Duodenal mucosa (tissue), 2 donors: ENCODE measurements at regions not wholly inside any gene's neighbourhood (a gene's known extent, or its start where the extent isn't known, plus 50 kb on each side); places are given as distances from the start of the nearest gene placed in this dataset.

Experiments used
- H3K27ac ChIP-seq: one replicate; pipeline ENCODE4 v1.7.0; 2013; ENCODE audit warnings: low read depth, low read length
- H3K27me3 ChIP-seq, 2 donors: one replicate each; pipeline ENCODE4 v1.7.0; 2013; ENCODE audit warnings: low read length in 2 of 2, control low read depth in 1 of 2; ENCODE audit not compliant: insufficient read depth in 2 of 2, control insufficient read depth in 1 of 2
- H3K36me3 ChIP-seq, 2 donors: one replicate each; pipeline ENCODE4 v1.7.0; 2013; ENCODE audit warnings: low read length in 2 of 2, control low read depth in 1 of 2; ENCODE audit not compliant: insufficient read depth in 2 of 2, control insufficient read depth in 1 of 2
- H3K4me1 ChIP-seq, 2 donors: one replicate each; pipeline ENCODE4 v1.7.0; 2013; ENCODE audit warnings: low read length in 2 of 2, control low read depth in 1 of 2; ENCODE audit not compliant: insufficient read depth in 2 of 2, control insufficient read depth in 1 of 2
- H3K4me3 ChIP-seq, 2 donors: one replicate each; pipeline ENCODE4 v1.7.0; 2013; ENCODE audit warnings: low read length in 2 of 2, low read depth in 1 of 2
- H3K9ac ChIP-seq, 2 donors: one replicate each; pipeline ENCODE4 v1.7.0; 2013; ENCODE audit warnings: low read length in 2 of 2, low read depth in 1 of 2
- H3K9me3 ChIP-seq, 2 donors: one replicate each; pipeline ENCODE4 v1.7.0; 2013; ENCODE audit warnings: low read length in 2 of 2, control low read depth in 1 of 2; ENCODE audit not compliant: control insufficient read depth in 1 of 2

DNA sequence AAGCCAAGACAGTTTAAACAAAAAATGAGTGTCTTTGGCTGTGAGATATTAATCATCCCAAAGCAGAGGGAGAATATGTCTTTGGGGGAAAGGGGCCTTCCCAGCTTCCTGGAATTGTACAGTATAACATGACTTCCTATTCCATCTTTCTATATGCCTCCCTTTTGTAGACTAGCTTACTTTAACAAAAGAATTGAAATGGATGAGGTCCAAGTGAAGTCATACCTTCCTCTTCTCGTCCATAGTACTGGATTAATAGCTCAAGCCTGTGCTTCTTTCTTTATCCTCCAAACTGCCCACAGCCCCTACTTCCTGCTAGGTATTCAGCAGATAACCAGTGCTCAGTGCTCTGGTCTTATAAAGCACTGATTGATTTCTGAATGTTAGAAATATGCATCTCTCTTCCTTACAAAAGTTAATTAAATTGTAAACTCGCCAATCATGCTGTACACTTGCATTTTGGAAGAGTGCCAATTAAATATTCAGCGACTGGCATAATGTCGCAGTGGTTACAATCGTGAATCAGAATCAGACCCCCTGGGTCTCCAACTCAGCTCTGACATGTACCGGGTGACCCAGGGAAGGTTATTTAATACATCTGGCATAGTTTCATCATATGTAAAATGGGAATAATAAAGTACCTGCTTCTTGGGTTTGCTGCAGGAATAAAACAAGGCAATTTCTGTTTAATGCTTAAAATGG lies 325.1 kb downstream of the RND3 start:
- Histone ChIP-seq H3K27me3 (no peaks in the 10 kb centered on the region), H3K4me1 (no peaks in the 10 kb centered on the region), H3K4me3 (no peak overlapping the region), H3K9ac (no peak overlapping the region), H3K9me3 (no peaks in the 10 kb centered on the region), H3K36me3 (no peaks in the 10 kb centered on the region), H3K27ac (no peak overlapping the region)

DNA sequence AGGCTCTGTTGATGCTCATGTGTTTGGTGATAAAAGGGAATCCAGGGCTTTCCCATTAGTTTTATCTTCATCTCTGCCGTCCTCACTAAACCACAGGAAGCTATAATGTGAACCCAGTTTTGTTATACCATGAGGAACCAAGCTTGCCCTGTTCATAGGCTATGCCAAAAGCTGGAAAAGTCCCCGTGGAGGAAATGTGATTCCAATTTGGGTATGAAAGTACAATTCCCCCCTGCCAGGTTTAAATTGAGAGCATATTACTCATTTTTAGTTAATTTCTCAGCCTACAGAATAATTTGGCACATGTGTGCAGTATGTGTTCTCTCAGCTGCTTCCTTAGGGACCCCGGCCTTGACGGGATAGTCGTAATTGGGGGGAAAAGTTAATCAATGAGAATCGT lies 327.4 kb downstream of the RND3 start:
- Histone ChIP-seq H3K36me3 (no peaks in the 10 kb centered on the region), H3K9ac (no peak overlapping the region), H3K27ac (no peak overlapping the region), H3K4me1 (no peaks in the 10 kb centered on the region), H3K4me3 (no peak overlapping the region), H3K27me3 (no peaks in the 10 kb centered on the region), H3K9me3 (no peaks in the 10 kb centered on the region)

- H3K4me3 ChIP-seq: no peak overlapping the region
- no peaks in the 10 kb centered on the region for H3K36me3 ChIP-seq
Observed at GRCh38 chr2:150159300-150159699, 328.2 kb downstream of the RND3 start.

DNA sequence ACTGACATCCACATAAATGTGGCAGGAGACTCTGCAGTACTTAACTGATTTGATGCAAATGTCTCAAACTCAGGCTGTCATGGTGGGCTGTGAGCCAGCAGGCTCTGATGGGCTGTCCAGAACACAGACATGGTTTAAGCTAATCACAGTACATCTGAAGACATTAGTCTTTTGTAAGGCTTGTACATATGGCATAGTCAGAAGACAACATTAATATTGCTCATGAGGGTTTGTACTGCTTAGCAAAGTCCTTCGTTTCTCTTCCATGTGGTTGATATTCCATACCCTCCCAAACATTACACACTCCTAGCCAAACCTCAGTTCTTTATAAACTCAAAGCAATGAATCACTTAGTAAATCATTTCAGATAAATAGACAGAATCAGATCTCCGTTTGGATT lies 330.6 kb downstream of the RND3 start:
- no peak overlapping the region for H3K9ac ChIP-seq
- no peaks in the 10 kb centered on the region for H3K9me3 ChIP-seq
- no peaks in the 10 kb centered on the region for H3K27me3 ChIP-seq
- H3K4me3 ChIP-seq: no peak overlapping the region
- no peaks in the 10 kb centered on the region for H3K36me3 ChIP-seq
- peaks cover 0 to 3% of the 10 kb centered on the region in 2 donors for H3K4me1 ChIP-seq
- no peak overlapping the region for H3K27ac ChIP-seq

More at GRCh38 chr2:150159300-150159699, 328.2 kb downstream of the RND3 start:
- no peaks in the 10 kb centered on the region for H3K9me3 ChIP-seq
- peaks cover 0 to under 1% of the 10 kb centered on the region in 2 donors for H3K4me1 ChIP-seq
- H3K9ac ChIP-seq: no peak overlapping the region
- no peaks in the 10 kb centered on the region for H3K27me3 ChIP-seq
- no peak overlapping the region for H3K27ac ChIP-seq

GRCh38 chr2:150156415-150156814 lies 331.1 kb downstream of the RND3 start:
- no peaks in the 10 kb centered on the region for H3K27me3 ChIP-seq
- peaks cover 0 to 3% of the 10 kb centered on the region in 2 donors for H3K4me1 ChIP-seq
- H3K36me3 ChIP-seq: no peaks in the 10 kb centered on the region
- no peak overlapping the region for H3K4me3 ChIP-seq
- no peaks in the 10 kb centered on the region for H3K9me3 ChIP-seq
- H3K27ac ChIP-seq: no peak overlapping the region
- no peak overlapping the region for H3K9ac ChIP-seq

DNA sequence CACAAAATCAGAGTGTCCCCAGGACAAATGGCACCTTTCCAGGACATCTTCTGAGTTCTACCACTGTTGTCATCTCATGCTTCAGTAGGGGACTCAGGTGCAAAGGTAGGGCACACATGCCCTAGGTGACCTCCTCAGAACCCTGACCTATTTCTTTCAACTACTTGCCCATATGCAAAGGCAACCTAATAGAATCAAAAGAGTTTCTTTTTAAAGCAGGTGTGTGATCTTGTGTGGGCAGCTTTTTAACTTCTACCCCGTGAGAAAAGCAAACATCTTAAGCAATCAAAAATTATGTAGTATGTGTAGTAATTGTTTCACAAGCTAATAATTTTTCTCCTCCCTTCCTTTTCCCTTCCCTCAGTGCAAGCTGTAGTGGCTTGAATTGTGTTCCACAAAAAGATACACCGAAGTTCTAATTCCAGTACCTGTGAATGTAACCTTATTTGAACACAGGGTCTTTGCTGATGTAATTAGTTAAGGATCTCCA lies 333.1 kb downstream of the RND3 start:
- no peaks in the 10 kb centered on the region for H3K27me3 ChIP-seq
- H3K4me3 ChIP-seq: no peak overlapping the region
- no peaks in the 10 kb centered on the region for H3K36me3 ChIP-seq
- H3K4me1 ChIP-seq: peaks cover 0 to 3% of the 10 kb centered on the region in 2 donors
- H3K27ac ChIP-seq: no peak overlapping the region
- H3K9me3 ChIP-seq: no peaks in the 10 kb centered on the region
- no peak overlapping the region for H3K9ac ChIP-seq

DNA sequence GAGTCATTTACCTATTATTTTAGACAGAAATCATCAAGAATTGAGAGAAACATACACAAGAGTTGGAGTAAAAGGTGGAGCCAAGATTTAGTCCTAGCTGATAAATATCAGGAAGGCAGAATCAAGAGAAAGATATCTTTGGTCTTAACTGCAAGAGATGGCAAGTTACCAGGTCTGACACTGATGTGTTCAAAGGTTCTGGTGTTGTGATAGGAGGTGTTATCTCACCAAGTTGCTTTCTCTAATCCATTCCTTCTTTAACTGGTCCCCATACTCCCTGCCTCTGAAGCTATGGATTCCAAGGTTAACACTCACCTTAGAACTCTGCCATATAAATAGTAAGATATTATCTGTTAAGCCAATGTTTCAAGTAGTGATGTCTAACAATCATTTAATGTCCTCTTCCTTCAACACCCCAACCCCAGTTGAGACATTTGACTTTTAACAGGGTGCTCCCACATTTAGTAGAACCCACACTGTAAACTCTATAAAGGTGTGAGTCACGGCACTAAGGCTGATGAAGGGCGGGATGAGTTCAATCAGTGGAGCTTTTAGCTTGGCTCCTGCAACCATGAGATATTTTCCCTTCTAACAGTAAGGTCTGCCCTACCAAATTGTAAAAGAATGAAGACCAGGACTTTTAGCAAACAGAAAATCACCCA lies 333.7 kb downstream of the RND3 start:
- H3K4me3 ChIP-seq: no peak overlapping the region
- no peaks in the 10 kb centered on the region for H3K9me3 ChIP-seq
- no peak overlapping the region for H3K9ac ChIP-seq
- H3K27ac ChIP-seq: no peak overlapping the region
- H3K4me1 ChIP-seq: peaks cover 0 to 3% of the 10 kb centered on the region in 2 donors
- H3K36me3 ChIP-seq: no peaks in the 10 kb centered on the region
- H3K27me3 ChIP-seq: no peaks in the 10 kb centered on the region

GRCh38 chr2:150152230-150152629 lies 335.2 kb downstream of the RND3 start:
- Histone ChIP-seq H3K36me3 (no peaks in the 10 kb centered on the region), H3K4me1 (peaks cover 0 to 3% of the 10 kb centered on the region in 2 donors), H3K9me3 (peaks cover 1 to 3% of the 10 kb centered on the region in 2 donors), H3K9ac (no peak overlapping the region), H3K4me3 (no peak overlapping the region), H3K27ac (no peak overlapping the region), H3K27me3 (no peaks in the 10 kb centered on the region)

DNA sequence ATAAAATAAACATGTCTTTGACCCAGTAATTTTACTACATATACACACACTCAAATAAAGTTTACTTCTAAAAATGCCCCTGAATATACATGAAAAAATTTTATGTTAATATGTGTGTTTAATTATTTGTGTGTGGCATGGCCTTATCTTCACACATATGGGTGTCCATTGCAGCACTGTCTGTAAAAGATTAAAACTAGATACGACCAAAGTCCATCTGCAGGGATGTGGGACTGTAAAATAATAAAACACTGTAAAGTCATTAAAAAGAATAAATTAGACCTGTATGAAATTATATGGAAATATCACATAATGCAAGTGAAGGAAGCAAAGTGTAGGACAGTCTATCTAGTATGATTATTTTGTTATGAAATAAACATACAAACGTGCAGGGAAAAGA lies 337.3 kb downstream of the RND3 start:
- H3K4me1 ChIP-seq: peaks cover 0 to 3% of the 10 kb centered on the region in 2 donors

GRCh38 chr2:150147889-150148683 lies 339.4 kb downstream of the RND3 start:
- H3K27me3 ChIP-seq: no peaks in the 10 kb centered on the region
- no peak overlapping the region for H3K4me3 ChIP-seq
- H3K9me3 ChIP-seq: peaks cover 14 to 18% of the 10 kb centered on the region in 2 donors
- H3K4me1 ChIP-seq: no peaks in the 10 kb centered on the region
- H3K27ac ChIP-seq: no peak overlapping the region
- H3K9ac ChIP-seq: no peak overlapping the region
- H3K36me3 ChIP-seq: no peaks in the 10 kb centered on the region

More for the DNA sequence above, 337.3 kb downstream of the RND3 start:
- no peak overlapping the region for H3K27ac ChIP-seq
- no peak overlapping the region for H3K4me3 ChIP-seq
- H3K27me3 ChIP-seq: no peaks in the 10 kb centered on the region
- H3K9ac ChIP-seq: no peak overlapping the region
- no peaks in the 10 kb centered on the region for H3K36me3 ChIP-seq
- H3K9me3 ChIP-seq: peaks cover 14 to 18% of the 10 kb centered on the region in 2 donors
